Kidney epithelial cell (primary cell): ENCODE measurements at regions not wholly inside any gene's neighbourhood (a gene's known extent, or its start where the extent isn't known, plus 50 kb on each side); places are given as distances from the start of the nearest gene placed in this dataset.

ENCODE experiments used
- DNase-seq: peaks from one replicate; pipeline ENCODE4 v3.0.0-alpha.2; 2010; ENCODE audit warnings: low read depth
- H3K27me3 ChIP-seq: 2 replicates; pipeline ENCODE4 v1.6.0; 2011; ENCODE audit warnings: low read length; ENCODE audit not compliant: control insufficient read depth, insufficient read depth
- H3K36me3 ChIP-seq: 2 replicates; pipeline ENCODE4 v1.5.1; 2011; ENCODE audit warnings: low read length; ENCODE audit not compliant: control insufficient read depth, insufficient read depth
- H3K4me3 ChIP-seq: 2 replicates; pipeline ENCODE4 v1.5.1; 2011; ENCODE audit warnings: low read depth, mild to moderate bottlenecking, control low read depth, low read length
- TF ChIP-seq, protein P1 (sequence below): IDR thresholded peaks from 2 replicates; pipeline ENCODE4 v1.5.1; 2011; ENCODE audit warnings: mild to moderate bottlenecking, moderate library complexity, low read length, control low read depth, inconsistent platforms; ENCODE audit not compliant: insufficient read depth, poor library complexity, severe bottlenecking

DNA sequence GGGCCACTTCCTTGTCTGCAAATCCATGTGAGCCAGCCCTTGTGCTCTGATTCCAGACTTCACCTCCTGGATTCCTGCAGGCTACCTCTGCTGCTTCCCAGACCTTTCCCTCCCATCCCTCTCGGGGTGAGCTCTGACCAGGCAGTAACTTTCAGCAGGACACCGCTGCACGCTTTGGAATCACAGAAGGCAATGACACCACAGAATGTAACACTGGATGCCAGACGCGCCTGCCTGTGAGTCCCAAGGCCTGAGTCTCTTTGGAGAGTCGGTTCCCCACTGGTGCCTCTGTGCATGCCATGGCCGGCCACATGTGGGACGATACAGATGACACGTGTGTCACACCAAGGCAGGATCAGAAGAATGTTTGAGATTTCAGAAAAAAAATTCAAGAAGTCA is 89.7 kb upstream of the ERRFI1 start:
- no peak for DNase-seq
- Histone ChIP-seq H3K36me3 (no peaks in the 10 kb centered on the region), H3K27me3 (no peaks in the 10 kb centered on the region), H3K4me3 (no peak overlapping the region)
- TF ChIP-seq, protein P1, sequence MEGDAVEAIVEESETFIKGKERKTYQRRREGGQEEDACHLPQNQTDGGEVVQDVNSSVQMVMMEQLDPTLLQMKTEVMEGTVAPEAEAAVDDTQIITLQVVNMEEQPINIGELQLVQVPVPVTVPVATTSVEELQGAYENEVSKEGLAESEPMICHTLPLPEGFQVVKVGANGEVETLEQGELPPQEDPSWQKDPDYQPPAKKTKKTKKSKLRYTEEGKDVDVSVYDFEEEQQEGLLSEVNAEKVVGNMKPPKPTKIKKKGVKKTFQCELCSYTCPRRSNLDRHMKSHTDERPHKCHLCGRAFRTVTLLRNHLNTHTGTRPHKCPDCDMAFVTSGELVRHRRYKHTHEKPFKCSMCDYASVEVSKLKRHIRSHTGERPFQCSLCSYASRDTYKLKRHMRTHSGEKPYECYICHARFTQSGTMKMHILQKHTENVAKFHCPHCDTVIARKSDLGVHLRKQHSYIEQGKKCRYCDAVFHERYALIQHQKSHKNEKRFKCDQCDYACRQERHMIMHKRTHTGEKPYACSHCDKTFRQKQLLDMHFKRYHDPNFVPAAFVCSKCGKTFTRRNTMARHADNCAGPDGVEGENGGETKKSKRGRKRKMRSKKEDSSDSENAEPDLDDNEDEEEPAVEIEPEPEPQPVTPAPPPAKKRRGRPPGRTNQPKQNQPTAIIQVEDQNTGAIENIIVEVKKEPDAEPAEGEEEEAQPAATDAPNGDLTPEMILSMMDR: no peak

DNA sequence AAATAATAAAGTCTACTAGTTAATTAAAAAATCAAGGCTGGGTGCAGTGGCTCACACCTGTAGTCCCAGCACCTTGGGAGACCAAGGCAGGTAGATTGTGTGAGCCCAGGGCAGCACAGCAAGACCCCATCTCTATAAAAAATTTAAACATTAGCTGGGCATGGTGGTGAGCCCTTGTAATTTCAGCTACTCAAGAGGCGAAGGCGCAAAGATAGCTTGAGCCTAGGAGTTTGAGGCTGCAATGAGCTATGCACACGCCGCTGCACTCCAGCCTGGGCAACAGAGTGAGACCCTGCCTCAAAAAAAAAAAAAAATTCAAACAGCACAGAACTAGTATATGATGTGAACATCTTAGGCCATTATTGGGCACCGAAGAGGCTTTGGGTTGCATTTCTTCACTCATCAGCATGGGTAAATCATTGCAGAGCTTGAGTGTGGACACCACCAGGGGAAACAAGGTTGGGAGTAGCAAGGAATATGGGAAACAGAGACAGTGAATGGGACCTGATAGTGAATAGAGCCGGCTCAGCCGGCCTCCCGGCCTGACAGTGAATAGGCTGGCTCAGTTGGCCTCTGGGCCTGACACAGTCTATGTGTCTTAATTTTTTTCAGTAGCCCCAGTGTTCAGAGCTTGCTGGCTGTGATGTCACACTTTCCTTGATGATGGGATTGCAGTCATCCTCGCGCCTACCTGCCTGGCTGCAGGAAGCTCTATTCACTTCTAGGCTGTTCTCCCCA is 89.1 kb upstream of the ERRFI1 start:
- TF ChIP-seq, protein P1: no peak
- no peak for DNase-seq
- no peaks in the 10 kb centered on the region for H3K36me3 ChIP-seq
- H3K4me3 ChIP-seq: no peak overlapping the region
- no peaks in the 10 kb centered on the region for H3K27me3 ChIP-seq

DNA sequence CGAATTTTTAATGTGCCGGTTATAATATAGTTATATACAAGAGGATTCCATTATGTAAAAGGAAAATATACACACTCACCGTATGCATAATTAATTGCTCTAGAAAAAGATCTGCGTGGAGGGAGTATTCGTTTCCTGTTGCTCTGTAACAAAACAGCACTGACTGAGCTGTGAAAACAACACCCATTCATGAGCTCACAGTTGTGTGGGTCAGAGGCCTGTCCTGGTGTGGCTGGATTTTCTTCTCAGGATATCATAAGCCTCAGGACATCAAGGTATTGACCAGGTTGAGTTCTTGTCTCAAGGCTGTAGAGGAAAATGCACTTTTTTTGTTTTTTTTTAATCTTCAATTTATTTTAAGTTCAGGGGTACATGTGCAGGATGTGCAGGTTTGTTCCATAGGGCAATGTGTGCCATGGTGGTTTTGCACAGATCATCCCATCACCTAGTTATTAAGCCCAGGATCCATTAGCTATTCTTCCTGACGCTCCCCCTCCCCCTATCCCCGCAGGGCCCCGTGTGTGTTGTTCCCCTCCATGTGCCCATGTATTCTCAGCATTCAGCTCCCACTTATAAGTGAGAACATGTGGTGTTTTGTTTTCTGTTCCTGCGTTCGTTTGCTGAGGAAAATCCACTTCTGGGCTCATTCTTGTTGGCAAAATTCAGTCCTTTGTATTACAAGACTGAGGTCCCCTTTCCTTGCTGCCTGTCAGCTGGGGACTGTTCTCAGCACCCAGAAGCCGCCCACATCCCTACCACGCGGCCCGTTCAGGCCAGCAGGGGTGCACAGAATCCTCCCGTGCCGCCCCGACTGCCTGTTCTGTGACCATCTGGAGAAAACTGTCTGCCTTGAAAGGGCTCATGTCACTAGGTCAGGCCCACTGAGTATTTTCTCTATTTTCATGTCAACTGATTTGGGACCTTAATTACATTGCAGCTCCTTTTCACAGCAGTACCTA is 87.4 kb upstream of the ERRFI1 start:
- DNase-seq: no peak
- TF ChIP-seq, protein P1: no peak
- Histone ChIP-seq H3K4me3 (no peak overlapping the region), H3K27me3 (no peaks in the 10 kb centered on the region), H3K36me3 (no peaks in the 10 kb centered on the region)

DNA sequence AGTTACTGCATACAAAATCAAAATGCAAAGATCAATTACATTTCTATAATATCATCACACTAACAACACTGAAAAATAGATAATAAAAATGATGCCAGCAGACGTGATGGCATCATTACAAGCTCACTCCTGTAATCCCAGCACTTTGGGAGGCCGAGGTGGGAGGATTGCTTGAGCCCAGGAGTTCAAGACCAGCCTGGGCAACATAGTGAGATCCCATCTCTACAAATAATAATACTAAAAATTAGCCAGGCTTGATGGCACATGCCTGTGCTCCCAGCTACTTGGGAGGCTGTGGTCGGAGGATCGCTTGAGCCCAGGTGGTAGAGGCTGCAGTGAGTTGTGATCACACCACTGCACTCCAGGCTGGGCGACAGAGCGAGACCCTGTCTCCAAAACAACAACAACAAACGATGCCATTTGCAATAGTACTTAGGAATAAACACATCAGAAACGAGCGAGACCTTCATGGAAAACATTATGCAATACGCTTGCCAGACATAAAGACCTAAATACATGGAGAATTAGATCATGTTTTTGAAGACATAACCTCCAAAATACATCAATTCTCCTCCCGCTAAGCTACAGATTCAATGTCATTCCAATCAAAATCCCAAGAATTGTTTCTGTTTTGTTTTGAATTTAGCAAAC is 86.6 kb upstream of the ERRFI1 start:
- Histone ChIP-seq H3K27me3 (no peaks in the 10 kb centered on the region), H3K4me3 (no peak overlapping the region), H3K36me3 (no peaks in the 10 kb centered on the region)
- TF ChIP-seq, protein P1: no peak
- no peak for DNase-seq

DNA sequence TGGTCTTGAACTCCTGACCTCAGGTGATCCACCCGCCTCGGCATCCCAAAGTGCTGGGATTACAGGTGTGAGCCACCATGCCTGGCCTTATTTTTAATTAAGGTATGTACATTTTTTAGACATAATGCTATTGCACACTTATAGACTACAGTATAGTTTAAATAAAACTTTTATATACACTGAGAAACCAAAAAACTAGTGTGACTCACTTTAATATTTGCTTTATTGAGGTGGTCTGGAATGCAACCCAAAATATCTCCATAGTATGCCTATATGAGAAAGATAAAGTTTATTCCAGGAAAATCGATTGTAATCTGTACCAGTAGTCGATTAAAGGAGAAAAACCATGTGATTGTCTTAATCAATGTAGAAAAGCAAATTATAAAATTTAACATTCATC is 85.5 kb upstream of the ERRFI1 start:
- TF ChIP-seq, protein P1: no peak
- Histone ChIP-seq H3K36me3 (no peaks in the 10 kb centered on the region), H3K4me3 (no peak overlapping the region), H3K27me3 (no peaks in the 10 kb centered on the region)
- no peak for DNase-seq
